ENCODE measurements at regions not wholly inside any gene's neighbourhood (a gene's known extent, or its start where the extent isn't known, plus 50 kb on each side); places are given as distances from the start of the nearest gene placed in this dataset.

- in situ Hi-C loops (cut with MboI; ENCODE audit: low sequenced_read_pairs), result no loop called here
These were observed 248.0 kb upstream of the ARRDC4 start for GRCh38 chr15:97712530-97712929.

GRCh38 chr15:97717806-97718205, 242.7 kb upstream of the ARRDC4 start:
- in situ Hi-C loops (cut with MboI; ENCODE audit: low sequenced_read_pairs), result no loop called here

- in situ Hi-C loops (cut with MboI; ENCODE audit: low sequenced_read_pairs), result no loop called here
These were observed 242.0 kb upstream of the ARRDC4 start for GRCh38 chr15:97718509-97718908.

- in situ Hi-C loops (cut with MboI; ENCODE audit: low sequenced_read_pairs), result no loop called here
These were observed 231.7 kb upstream of the ARRDC4 start for GRCh38 chr15:97728791-97729190.

GRCh38 chr15:97729270-97729669, 231.2 kb upstream of the ARRDC4 start:
- in situ Hi-C loops (cut with MboI; ENCODE audit: low sequenced_read_pairs), result no loop called here

GRCh38 chr15:97730315-97730714, 230.2 kb upstream of the ARRDC4 start:
- in situ Hi-C loops (cut with MboI; ENCODE audit: low sequenced_read_pairs), result no loop called here

GRCh38 chr15:97731859-97732258, 228.6 kb upstream of the ARRDC4 start:
- in situ Hi-C loops (cut with MboI; ENCODE audit: low sequenced_read_pairs), result no loop called here

- in situ Hi-C loops (cut with MboI; ENCODE audit: low sequenced_read_pairs), result no loop called here
These were observed 227.1 kb upstream of the ARRDC4 start for GRCh38 chr15:97733373-97733772.

GRCh38 chr15:97736748-97737147, 223.8 kb upstream of the ARRDC4 start:
- in situ Hi-C loops (cut with MboI; ENCODE audit: low sequenced_read_pairs), result no loop called here

GRCh38 chr15:97745481-97746071, 214.9 kb upstream of the ARRDC4 start:
- in situ Hi-C loops (cut with MboI; ENCODE audit: low sequenced_read_pairs), result no loop called here

- in situ Hi-C loops (cut with MboI; ENCODE audit: low sequenced_read_pairs), result no loop called here
These were observed 213.2 kb upstream of the ARRDC4 start for GRCh38 chr15:97747342-97747741.

- in situ Hi-C loops (cut with MboI; ENCODE audit: low sequenced_read_pairs), result no loop called here
These were observed 211.9 kb upstream of the ARRDC4 start for GRCh38 chr15:97748576-97748975.

GRCh38 chr15:97750060-97750459, 210.4 kb upstream of the ARRDC4 start:
- in situ Hi-C loops (cut with MboI; ENCODE audit: low sequenced_read_pairs), result no loop called here

GRCh38 chr15:97755726-97756125, 204.8 kb upstream of the ARRDC4 start:
- in situ Hi-C loops (cut with MboI; ENCODE audit: low sequenced_read_pairs), result no loop called here

- in situ Hi-C loops (cut with MboI; ENCODE audit: low sequenced_read_pairs), result no loop called here
These were observed 201.1 kb upstream of the ARRDC4 start for GRCh38 chr15:97759363-97759762.

GRCh38 chr15:97761110-97761509, 199.4 kb upstream of the ARRDC4 start:
- in situ Hi-C loops (cut with MboI; ENCODE audit: low sequenced_read_pairs), result no loop called here

GRCh38 chr15:97783240-97783639, 177.3 kb upstream of the ARRDC4 start:
- in situ Hi-C loops (cut with MboI; ENCODE audit: low sequenced_read_pairs), result no loop called here

GRCh38 chr15:97786741-97787140, 173.8 kb upstream of the ARRDC4 start:
- in situ Hi-C loops (cut with MboI; ENCODE audit: low sequenced_read_pairs), result no loop called here

- in situ Hi-C loops (cut with MboI; ENCODE audit: low sequenced_read_pairs), result no loop called here
These were observed 170.3 kb upstream of the ARRDC4 start for GRCh38 chr15:97790180-97790579.

- in situ Hi-C loops (cut with MboI; ENCODE audit: low sequenced_read_pairs), result no loop called here
These were observed 168.4 kb upstream of the ARRDC4 start for GRCh38 chr15:97791824-97792792.

GRCh38 chr15:97804950-97805349, 155.6 kb upstream of the ARRDC4 start:
- in situ Hi-C loops (cut with MboI; ENCODE audit: low sequenced_read_pairs), result no loop called here

- in situ Hi-C loops (cut with MboI; ENCODE audit: low sequenced_read_pairs), result no loop called here
These were observed 153.7 kb upstream of the ARRDC4 start for GRCh38 chr15:97806766-97807165.

Data from HL-60/S4 treated with phorbol 12-myristate 13-acetate at 8.2 ng/mL for 4 days and 3 days (cell line).